DMS79 (cell line): ENCODE measurements at regions not wholly inside any gene's neighbourhood (a gene's known extent, or its start where the extent isn't known, plus 50 kb on each side); places are given as distances from the start of the nearest gene placed in this dataset.

ENCODE experiments used
- DNase-seq: peaks from one replicate; lab custom pipeline; 2025; lab: John Stamatoyannopoulos, UW

GRCh38 chr2:65686928-65687521 lies 254.6 kb upstream of the SPRED2 start:
- DNase-seq = no peak

GRCh38 chr2:65681503-65681902 lies 249.1 kb upstream of the SPRED2 start:
- peak; percentile 14 for DNase-seq

GRCh38 chr2:65678779-65679391 lies 246.5 kb upstream of the SPRED2 start:
- no peak for DNase-seq

GRCh38 chr2:65675350-65675749 lies 243.0 kb upstream of the SPRED2 start:
- DNase-seq = no peak

- no peak for DNase-seq
Measured at GRCh38 chr2:65671670-65672242, 239.4 kb upstream of the SPRED2 start.

- no peak for DNase-seq
Measured at GRCh38 chr2:65669574-65669973, 237.2 kb upstream of the SPRED2 start.

GRCh38 chr2:65668744-65669143 lies 236.3 kb upstream of the SPRED2 start:
- DNase-seq = no peak

GRCh38 chr2:65666156-65666725 lies 233.8 kb upstream of the SPRED2 start:
- DNase-seq = no peak

GRCh38 chr2:65664931-65665330 lies 232.5 kb upstream of the SPRED2 start:
- no peak for DNase-seq

- DNase-seq = no peak
Measured at GRCh38 chr2:65663831-65664407, 231.5 kb upstream of the SPRED2 start.

GRCh38 chr2:65662654-65663432 lies 230.4 kb upstream of the SPRED2 start:
- DNase-seq = no peak

GRCh38 chr2:65661980-65662653 lies 229.7 kb upstream of the SPRED2 start:
- DNase-seq = no peak

- DNase-seq = no peak
Measured at GRCh38 chr2:65660340-65660739, 227.9 kb upstream of the SPRED2 start.

GRCh38 chr2:65658881-65659280 lies 226.5 kb upstream of the SPRED2 start:
- no peak for DNase-seq

GRCh38 chr2:65658266-65658665 lies 225.9 kb upstream of the SPRED2 start:
- no peak for DNase-seq

GRCh38 chr2:65656160-65656718 lies 223.8 kb upstream of the SPRED2 start:
- no peak for DNase-seq

- peak; percentile 38 for DNase-seq
Measured at GRCh38 chr2:65655000-65655399, 222.6 kb upstream of the SPRED2 start.

- no peak for DNase-seq
Measured at GRCh38 chr2:65654496-65654895, 222.1 kb upstream of the SPRED2 start.

- DNase-seq = no peak
Measured at GRCh38 chr2:65652066-65652465, 219.7 kb upstream of the SPRED2 start.

- DNase-seq = no peak
Measured at GRCh38 chr2:65649811-65650589, 217.6 kb upstream of the SPRED2 start.
